SK-MEL-5 (cell line): ENCODE measurements at regions not wholly inside any gene's neighbourhood (a gene's known extent, or its start where the extent isn't known, plus 50 kb on each side); places are given as distances from the start of the nearest gene placed in this dataset.
A peak's percentile ranks its signal among the peaks of the same experiment; 100 is the strongest.

ENCODE experiments used
- DNase-seq: peaks from one replicate; pipeline ENCODE4 v3.0.0-alpha.2; 2016; ENCODE audit warnings: low read depth, low spot score
- in situ Hi-C: cut with HindIII; loops from 2 replicates; pipeline ENCODE4 v1.10.0; 2016; ENCODE audit warnings: low sequenced_read_pairs, high pct_unique_total_duplicates, low pct_unique_long_range_greater_than_20kb
- small RNA-seq, 2 experiments: library from RNA; depleted of rRNA; stranded (forward); fragments of <200 nt; gene quantifications; one replicate each; pipeline ENCODE3, GENCODE V24; 2014

- in situ Hi-C loops = no loop called here
- DNase-seq = no peak
Measured at GRCh38 chr15:37847776-37848175, 86.7 kb upstream of the TMCO5A start.

- in situ Hi-C loops = no loop called here
Measured at GRCh38 chr15:37856109-37856508, 78.3 kb upstream of the TMCO5A start.

GRCh38 chr15:37860896-37861295 is 73.5 kb upstream of the TMCO5A start:
- no peak for DNase-seq
- in situ Hi-C loops = no loop called here

More at GRCh38 chr15:37856109-37856508, 78.3 kb upstream of the TMCO5A start:
- DNase-seq = no peak

- DNase-seq = no peak
- in situ Hi-C loops = no loop called here
Measured at GRCh38 chr15:37865687-37866086, 68.8 kb upstream of the TMCO5A start.

- no peak for DNase-seq
- in situ Hi-C loops = no loop called here
Measured at GRCh38 chr15:37870711-37871110, 63.7 kb upstream of the TMCO5A start.

- in situ Hi-C loops = no loop called here
- no peak for DNase-seq
Measured at GRCh38 chr15:37872661-37873060, 61.8 kb upstream of the TMCO5A start.

GRCh38 chr15:37873336-37873735 is 61.1 kb upstream of the TMCO5A start:
- in situ Hi-C loops = no loop called here
- no peak for DNase-seq

- in situ Hi-C loops = no loop called here
- DNase-seq = no peak
Measured at GRCh38 chr15:37876900-37877299, 57.5 kb upstream of the TMCO5A start.

- in situ Hi-C loops = no loop called here
- DNase-seq = no peak
Measured at GRCh38 chr15:37877851-37878741, 56.3 kb upstream of the TMCO5A start.

GRCh38 chr15:37880009-37880834 is 54.2 kb upstream of the TMCO5A start:
- in situ Hi-C loops = no loop called here
- peak; percentile 45 for DNase-seq

- no peak for DNase-seq
- in situ Hi-C loops = no loop called here
Measured at GRCh38 chr15:37880835-37881153, 53.6 kb upstream of the TMCO5A start.

GRCh38 chr15:37881237-37882013 is 53.0 kb upstream of the TMCO5A start:
- DNase-seq = no peak
- in situ Hi-C loops = no loop called here

GRCh38 chr15:37882640-37883039 is 51.8 kb upstream of the TMCO5A start:
- DNase-seq = no peak
- in situ Hi-C loops = no loop called here

Small RNAs in the stretch of these regions (small RNA-seq; reads per million reads assigned to genes)
- 0 reads per million in 2 experiments for gene RF00017
